RWPE1 (cell line): ENCODE measurements at regions not wholly inside any gene's neighbourhood (a gene's known extent, or its start where the extent isn't known, plus 50 kb on each side); places are given as distances from the start of the nearest gene placed in this dataset.

ENCODE experiments used
- CTCF ChIA-PET: fragments of 350-600 bp; sonication (Branson Sonifier 250); formaldehyde crosslinking; extraction: SDS; loops from one replicate; lab custom pipeline; 2021; lab: Yijun Ruan, JAX
- POLR2A ChIA-PET: fragments of 400-600 bp; formaldehyde crosslinking; extraction: SDS; loops from one replicate; lab custom pipeline; 2020; ENCODE audit warnings: antibody characterized with exemption; ENCODE audit not compliant: low non-redundant PET; lab: Yijun Ruan, JAX
- DNase-seq: peaks from one replicate; pipeline ENCODE4 v3.0.0; 2012; ENCODE audit warnings: low spot score
- H3K27ac ChIP-seq: fragments of 450-650 bp; 2 replicates; pipeline ENCODE4 v1.5.1; 2017
- TF ChIP-seq, protein P1 (sequence below): fragments of 450-650 bp; conservative IDR thresholded peaks from 2 replicates; pipeline ENCODE4 v1.5.1; 2017; ENCODE audit warnings: low read depth, mild to moderate bottlenecking

DNA sequence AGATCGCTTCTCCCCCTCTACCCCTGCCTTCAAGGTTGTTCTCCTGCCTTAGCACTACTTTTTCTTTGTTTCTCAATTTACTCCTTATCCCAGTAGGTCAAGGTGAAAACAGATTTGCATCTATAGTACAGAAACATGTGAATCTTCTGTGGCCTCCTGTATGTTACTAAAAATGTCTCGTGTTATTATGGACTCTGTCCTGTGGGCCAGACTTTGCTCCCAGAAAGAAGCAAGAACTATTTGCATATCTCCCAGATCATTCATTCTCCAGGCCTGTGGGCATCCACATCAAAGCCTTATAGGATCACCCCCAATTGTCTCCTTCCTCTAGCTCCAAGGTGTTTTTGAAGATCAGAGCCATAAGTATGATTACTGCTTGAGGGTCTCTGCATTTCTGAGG lies 169.5 kb upstream of the ROPN1 start:
- H3K27ac ChIP-seq: no peak overlapping the region
- ChIA-PET CTCF (no interaction called here), POLR2A (no interaction called here)
- DNase-seq: no peak
- TF ChIP-seq, protein P1, sequence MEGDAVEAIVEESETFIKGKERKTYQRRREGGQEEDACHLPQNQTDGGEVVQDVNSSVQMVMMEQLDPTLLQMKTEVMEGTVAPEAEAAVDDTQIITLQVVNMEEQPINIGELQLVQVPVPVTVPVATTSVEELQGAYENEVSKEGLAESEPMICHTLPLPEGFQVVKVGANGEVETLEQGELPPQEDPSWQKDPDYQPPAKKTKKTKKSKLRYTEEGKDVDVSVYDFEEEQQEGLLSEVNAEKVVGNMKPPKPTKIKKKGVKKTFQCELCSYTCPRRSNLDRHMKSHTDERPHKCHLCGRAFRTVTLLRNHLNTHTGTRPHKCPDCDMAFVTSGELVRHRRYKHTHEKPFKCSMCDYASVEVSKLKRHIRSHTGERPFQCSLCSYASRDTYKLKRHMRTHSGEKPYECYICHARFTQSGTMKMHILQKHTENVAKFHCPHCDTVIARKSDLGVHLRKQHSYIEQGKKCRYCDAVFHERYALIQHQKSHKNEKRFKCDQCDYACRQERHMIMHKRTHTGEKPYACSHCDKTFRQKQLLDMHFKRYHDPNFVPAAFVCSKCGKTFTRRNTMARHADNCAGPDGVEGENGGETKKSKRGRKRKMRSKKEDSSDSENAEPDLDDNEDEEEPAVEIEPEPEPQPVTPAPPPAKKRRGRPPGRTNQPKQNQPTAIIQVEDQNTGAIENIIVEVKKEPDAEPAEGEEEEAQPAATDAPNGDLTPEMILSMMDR: no peak

DNA sequence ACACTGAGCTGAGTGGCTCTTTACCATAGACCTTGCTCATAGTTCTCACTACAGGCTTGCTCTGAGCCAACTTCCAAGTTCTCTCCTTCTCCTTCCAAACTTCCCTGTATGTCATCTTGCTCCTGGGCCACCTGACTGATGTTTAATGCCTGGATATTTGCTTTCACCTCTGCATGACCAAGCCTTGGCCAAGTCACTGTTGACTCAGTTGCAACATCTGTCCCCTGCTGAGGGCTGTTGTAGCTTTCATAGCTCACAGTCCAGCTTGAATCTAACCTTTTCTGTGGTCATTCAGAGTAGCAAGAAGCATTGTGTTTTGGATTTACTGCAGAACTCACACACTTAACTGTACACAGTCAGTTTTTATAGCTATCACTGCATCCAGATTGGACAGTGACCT lies 171.8 kb upstream of the ROPN1 start:
- DNase-seq: no peak
- CTCF ChIA-PET: interaction anchor here (0.6 to 0.8 kb wide), 2 partner anchors 48 to 181 kb away, joined by 3 to 4 read pairs; no protein-coding TSS in a partner anchor
- POLR2A ChIA-PET: no interaction called here
- H3K27ac ChIP-seq: no peak overlapping the region
- TF ChIP-seq, protein P1: no peak

DNA sequence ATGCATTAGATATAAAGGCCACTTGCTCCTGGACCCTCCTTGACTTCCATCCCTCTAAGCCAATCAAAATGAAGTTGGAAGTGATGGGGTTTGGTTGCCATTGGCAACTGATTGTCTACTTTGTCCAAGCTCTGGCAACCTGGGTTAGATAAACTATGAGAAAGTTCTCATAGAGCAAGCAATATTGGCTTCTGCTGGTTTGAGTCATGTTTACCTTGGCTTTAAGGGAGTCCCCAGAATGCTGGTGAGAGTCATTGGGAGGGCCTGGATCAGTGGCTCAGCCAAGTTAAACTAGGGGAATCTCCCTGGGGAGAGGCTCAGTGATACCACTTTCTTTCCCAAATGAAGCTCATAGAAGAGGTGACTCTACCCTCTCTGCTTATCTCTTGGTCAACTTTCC lies 176.3 kb upstream of the ROPN1 start:
- DNase-seq: no peak
- ChIA-PET POLR2A (no interaction called here), CTCF (no interaction called here)
- TF ChIP-seq, protein P1: no peak
- no peak overlapping the region for H3K27ac ChIP-seq

DNA sequence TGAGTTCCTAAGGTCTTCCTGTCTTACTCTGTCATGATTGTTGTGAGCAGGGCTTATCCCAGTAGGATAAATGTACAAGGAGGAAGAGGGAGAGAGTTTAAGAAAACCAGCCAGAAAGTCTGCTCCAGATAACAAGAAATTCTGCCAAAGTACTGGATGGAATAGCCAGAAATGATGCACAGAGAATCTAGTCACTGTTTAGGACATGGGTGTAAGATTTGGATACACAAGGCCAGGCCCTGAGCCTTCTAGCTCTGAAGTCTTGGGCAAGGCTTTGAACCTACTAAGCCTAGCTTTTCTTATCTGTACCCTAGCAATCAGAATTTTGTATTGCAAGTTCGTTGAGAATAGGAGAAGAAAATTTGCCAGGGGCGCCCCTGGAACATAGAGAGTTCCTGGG lies 180.4 kb upstream of the ROPN1 start:
- H3K27ac ChIP-seq: no peak overlapping the region
- DNase-seq: no peak
- ChIA-PET POLR2A (no interaction called here), CTCF (no interaction called here)
- TF ChIP-seq, protein P1: no peak

GRCh38 chr3:124172816-124173215 lies 180.9 kb upstream of the ROPN1 start:
- POLR2A ChIA-PET: no interaction called here
- H3K27ac ChIP-seq: no peak overlapping the region
- CTCF ChIA-PET: no interaction called here
- DNase-seq: no peak
- TF ChIP-seq, protein P1: no peak

- DNase-seq: no peak
- TF ChIP-seq, protein P1: no peak
- POLR2A ChIA-PET: no interaction called here
- CTCF ChIA-PET: no interaction called here
- H3K27ac ChIP-seq: no peak overlapping the region
These were observed 182.6 kb upstream of the ROPN1 start for GRCh38 chr3:124174476-124174875.
